ENCODE measurements at regions not wholly inside any gene's neighbourhood (a gene's known extent, or its start where the extent isn't known, plus 50 kb on each side); places are given as distances from the start of the nearest gene placed in this dataset.

- TF ChIP-seq YY1 (IDR thresholded peaks at IDR 0.05; ENCODE audit: low read depth) (no peak), EP300 (IDR thresholded peaks at IDR 0.05; ENCODE audit: borderline replicate concordance) (no peak), CEBPB (IDR thresholded peaks at IDR 0.05) (no peak), MAX (IDR thresholded peaks at IDR 0.05) (no peak), TAF1 (IDR thresholded peaks at IDR 0.05; ENCODE audit: low read depth) (no peak), REST (IDR thresholded peaks at IDR 0.05; ENCODE audit: low read depth) (no peak), CREB1 (IDR thresholded peaks at IDR 0.05; ENCODE audit: low read depth) (no peak), TCF12 (IDR thresholded peaks at IDR 0.05; ENCODE audit: low read depth) (no peak)
These were observed 117.0 kb upstream of the SLC4A4 start for GRCh38 chr4:71221510-71222466.
